ENCODE measurements at regions not wholly inside any gene's neighbourhood (a gene's known extent, or its start where the extent isn't known, plus 50 kb on each side); places are given as distances from the start of the nearest gene placed in this dataset.

GRCh38 chr2:166812166-166812891, 76.0 kb upstream of the XIRP2 start:
- TF ChIP-seq YY1 (IDR thresholded peaks at IDR 0.05; ENCODE audit: extremely low read depth, insufficient replicate concordance, low read depth, low read length) (no peak), POLR2A (IDR thresholded peaks at IDR 0.05; ENCODE audit: borderline replicate concordance, extremely low read depth, insufficient read depth, insufficient read length) (no peak), RAD21 (IDR thresholded peaks at IDR 0.05; ENCODE audit: low read depth) (no peak), MAX (IDR thresholded peaks at IDR 0.05) (no peak), CTCF (IDR thresholded peaks at IDR 0.05 in 2 of 3, conservative IDR thresholded peaks at IDR 0.05 in 1 of 3; ENCODE audit: borderline replicate concordance in 1 of 3, insufficient read depth in 1 of 3, low read depth in 2 of 3, low read length in 2 of 3) (no peak), JUND (IDR thresholded peaks at IDR 0.05) (no peak)
